ENCODE measurements at regions not wholly inside any gene's neighbourhood (a gene's known extent, or its start where the extent isn't known, plus 50 kb on each side); places are given as distances from the start of the nearest gene placed in this dataset.

DNA sequence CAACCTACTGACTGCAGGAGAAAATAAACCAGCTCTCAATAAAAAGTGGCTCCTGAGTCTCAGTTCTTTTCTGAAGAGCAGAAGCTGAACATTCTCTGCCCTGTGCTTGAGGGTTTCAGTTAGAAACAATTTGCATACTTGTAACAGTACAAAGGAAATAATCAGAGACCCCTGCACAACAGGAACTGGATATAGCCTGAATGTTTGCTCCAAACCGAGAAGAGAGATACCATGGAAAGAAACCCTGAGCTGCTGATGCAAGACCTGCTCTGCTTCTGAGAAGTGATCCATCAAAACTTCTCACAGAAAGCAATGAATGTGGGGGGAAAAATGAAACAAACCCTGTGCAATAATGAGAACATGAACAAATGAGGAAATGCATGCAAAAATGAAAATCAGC is 592.9 kb downstream of the SEMA5A start:
- no peak for TF ChIP-seq POLR2A (IDR thresholded peaks at IDR 0.05)
- TF ChIP-seq, protein P1, sequence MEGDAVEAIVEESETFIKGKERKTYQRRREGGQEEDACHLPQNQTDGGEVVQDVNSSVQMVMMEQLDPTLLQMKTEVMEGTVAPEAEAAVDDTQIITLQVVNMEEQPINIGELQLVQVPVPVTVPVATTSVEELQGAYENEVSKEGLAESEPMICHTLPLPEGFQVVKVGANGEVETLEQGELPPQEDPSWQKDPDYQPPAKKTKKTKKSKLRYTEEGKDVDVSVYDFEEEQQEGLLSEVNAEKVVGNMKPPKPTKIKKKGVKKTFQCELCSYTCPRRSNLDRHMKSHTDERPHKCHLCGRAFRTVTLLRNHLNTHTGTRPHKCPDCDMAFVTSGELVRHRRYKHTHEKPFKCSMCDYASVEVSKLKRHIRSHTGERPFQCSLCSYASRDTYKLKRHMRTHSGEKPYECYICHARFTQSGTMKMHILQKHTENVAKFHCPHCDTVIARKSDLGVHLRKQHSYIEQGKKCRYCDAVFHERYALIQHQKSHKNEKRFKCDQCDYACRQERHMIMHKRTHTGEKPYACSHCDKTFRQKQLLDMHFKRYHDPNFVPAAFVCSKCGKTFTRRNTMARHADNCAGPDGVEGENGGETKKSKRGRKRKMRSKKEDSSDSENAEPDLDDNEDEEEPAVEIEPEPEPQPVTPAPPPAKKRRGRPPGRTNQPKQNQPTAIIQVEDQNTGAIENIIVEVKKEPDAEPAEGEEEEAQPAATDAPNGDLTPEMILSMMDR (IDR thresholded peaks at IDR 0.05), result no peak
